HG03521 (cell line): ENCODE measurements at regions not wholly inside any gene's neighbourhood (a gene's known extent, or its start where the extent isn't known, plus 50 kb on each side); places are given as distances from the start of the nearest gene placed in this dataset.
"Not testable (repeated sequence)": the region's sequence is repeated elsewhere in the genome, so short reads cannot be mapped to it uniquely, and the experiment has no call there.

Experiments used
- ATAC-seq: cut with Tn5 transposase; IDR thresholded peaks from one replicate; pipeline ENCODE4 v1.9.1; 2021; ENCODE audit warnings: mild to moderate bottlenecking, moderate library complexity; ENCODE audit not compliant: unreplicated experiment

DNA sequence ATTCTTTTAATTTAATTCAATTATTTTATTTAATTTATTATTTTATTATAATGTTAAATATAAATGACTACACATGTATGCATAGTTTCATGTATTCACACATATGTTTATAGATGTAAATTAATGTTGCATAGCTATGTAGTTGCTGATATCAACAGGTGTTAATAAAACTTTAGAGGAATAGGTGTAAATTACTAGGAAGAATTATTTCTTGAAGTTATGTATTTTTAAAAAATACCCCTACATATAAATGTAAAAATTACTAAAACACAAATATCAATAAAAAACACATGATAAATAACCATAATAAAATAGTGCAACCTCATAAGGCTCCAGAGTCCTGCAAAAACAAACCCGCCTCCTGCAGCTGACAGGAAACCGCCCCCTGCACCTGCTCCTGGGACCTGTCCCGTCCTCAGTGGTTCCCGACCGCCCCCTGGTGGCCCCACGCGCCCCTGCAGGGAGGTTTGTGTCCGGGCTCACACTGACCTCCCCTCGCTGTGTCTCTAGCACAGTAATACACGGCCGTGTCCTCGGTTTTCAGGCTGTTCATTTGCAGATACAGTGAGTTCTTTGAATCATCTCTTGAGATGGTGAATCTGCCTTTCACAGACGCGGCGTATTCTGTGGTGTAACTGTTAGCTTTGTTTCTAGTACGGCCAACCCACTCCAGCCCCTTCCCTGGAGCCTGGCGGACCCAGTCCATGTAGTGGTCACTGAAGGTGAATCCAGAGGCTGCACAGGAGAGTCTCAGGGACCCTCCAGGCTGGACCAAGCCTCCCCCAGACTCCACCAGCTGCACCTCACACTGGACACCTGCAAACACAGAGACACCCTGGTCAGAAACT is 1264.0 kb downstream of the TMEM121 start:
- no peak for ATAC-seq

DNA sequence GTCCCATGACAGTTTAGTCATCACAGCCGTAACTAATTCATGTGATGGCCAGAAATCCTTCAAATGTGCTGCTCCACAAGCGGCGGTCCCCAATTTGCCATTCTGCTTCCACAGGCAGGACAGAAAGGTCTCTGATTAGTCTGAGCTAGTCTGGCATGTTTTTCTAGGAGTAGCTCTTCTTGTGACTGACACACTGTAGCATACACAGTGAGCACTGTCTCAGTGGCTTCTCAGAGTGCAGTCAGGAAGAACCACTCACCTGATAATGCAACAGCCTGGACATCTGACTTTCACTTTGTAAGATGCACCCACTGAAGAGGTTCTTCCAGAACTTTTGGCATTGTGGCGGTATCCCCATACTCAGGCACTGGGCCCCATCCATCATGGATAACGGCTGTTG is 1266.2 kb downstream of the TMEM121 start:
- no peak for ATAC-seq

DNA sequence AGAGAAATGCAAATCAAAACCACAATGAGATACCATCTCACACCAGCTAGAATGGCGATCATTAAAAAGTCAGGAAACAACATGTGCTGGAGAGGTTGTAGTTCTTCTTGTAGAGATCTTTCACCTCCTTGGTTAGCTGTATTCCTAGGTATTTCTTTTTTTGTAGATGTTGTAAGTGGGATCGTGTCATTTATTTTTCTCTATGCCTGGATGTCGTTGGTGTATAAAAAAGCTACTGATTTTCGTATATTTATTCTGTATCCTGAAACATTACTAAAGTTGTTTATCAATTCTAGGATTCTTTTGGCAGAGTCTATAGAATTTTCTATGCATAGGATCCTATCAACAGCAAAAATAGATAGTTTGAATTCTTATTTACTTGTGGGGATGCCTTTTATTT is 1271.8 kb downstream of the TMEM121 start:
- ATAC-seq = not testable (repeated sequence)

DNA sequence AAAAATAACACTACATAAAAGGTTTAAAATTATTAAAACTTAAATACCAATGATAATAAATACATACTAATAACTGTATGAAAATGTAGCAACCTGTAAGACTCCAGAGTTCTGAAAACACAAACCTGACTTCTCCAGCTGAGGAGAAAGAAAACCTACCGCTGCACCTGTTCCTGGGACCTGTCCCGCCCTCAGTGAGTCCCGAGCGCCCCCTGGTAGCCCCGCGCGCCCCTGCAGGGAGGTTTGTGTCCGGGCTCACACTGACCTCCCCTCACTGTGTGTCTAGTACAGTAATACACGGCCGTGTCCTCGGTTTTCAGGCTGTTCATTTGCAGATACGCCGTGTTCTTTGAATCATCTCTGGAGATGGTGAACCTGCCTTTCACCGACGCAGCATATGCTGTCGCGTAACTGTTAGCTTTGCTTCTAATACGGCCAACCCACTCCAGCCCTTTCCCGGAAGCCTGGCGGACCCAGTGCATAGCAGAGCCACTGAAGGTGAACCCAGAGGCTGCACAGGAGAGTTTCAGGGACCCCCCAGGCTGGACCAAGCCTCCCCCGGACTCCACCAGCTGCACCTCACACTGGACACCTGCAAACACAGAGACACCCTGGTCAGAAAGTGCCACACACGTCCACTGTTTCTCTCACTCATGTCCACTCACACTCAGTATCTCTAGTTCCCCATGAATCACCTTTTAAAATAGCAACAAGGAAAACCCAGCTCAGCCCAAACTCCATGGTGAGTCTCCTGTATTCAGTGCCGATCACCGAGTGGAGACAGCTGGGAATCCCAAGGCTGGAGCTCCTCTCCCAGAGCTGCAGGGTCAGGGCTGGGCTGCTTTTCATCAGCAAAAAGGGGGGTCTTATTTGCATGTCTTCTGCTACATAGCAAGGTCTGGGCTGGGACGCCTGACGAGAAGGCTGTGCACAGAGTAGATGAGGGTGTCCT is 1276.3 kb downstream of the TMEM121 start:
- ATAC-seq = no peak

DNA sequence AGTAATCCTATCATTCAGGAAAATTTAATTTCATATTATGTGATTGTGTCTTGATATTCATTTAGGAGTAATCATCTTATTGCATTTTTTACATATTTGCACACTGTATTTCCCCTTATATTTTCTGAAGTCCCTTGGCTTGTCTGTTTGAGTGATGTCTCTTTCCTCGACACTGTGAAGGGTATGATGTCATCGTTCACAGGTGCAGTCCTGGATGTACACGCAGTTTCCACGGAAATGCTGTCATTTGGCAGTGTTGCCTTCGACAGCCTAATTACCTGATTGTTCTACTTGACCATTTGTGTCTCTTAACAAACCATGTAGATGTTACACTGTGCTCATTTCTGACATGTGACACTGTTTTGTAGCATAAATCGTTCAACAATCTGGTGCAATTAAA is 1277.0 kb downstream of the TMEM121 start:
- no peak for ATAC-seq

DNA sequence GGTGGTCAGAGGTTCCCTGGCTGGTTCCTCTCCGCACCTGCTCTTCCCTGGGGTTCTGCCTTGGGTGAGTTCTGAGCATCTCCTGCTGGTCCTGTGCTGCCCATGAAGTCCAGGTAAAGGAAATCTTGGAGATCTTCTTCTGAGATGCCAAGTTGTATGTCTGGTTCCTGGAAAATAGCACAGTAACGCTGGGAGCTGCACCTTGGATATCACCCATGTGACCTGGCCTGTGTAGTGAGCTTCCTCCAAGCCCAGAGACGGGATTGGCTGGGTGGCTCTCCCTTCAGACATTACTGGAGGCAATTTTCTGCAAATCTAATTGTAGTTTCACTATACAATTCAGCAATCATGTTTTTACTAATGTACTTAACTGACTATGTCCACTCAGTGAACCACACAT is 1281.1 kb downstream of the TMEM121 start:
- ATAC-seq = no peak

DNA sequence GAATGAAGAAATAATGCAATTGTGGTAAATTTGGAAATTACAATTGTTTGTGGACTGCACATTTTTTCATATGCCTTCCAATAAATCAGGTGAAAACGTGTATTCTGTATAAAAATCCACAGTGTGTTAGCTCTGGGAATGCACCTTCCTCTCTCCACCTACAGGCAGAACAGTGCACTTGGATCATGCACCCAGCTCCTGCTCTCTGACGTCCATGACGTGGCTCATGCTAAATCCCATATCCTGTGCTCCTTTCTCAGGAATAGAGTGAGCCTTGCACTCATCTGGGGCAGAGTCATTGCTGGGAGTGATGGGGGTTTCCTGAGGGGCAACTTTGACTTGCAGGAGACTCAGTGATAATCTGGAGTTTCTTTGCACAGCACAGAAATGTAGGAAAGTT is 1282.1 kb downstream of the TMEM121 start:
- no peak for ATAC-seq

DNA sequence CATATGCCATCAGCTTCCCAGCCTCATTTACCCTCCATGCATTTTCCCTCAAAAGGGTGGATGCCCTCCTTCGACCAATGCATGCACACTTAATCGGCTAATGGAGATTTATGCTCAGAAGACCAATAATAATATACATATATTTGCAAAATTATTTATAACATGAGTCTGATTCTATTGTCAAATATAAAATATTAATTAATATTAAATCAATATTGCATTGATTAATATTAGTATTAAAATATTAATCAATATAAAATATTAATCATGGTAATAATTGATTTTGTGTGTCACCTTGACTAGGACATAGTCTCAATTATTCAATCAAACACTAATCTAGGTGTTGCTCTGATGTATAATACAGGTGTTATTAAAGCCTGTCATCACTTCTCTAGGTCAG is 1282.5 kb downstream of the TMEM121 start:
- no peak for ATAC-seq

DNA sequence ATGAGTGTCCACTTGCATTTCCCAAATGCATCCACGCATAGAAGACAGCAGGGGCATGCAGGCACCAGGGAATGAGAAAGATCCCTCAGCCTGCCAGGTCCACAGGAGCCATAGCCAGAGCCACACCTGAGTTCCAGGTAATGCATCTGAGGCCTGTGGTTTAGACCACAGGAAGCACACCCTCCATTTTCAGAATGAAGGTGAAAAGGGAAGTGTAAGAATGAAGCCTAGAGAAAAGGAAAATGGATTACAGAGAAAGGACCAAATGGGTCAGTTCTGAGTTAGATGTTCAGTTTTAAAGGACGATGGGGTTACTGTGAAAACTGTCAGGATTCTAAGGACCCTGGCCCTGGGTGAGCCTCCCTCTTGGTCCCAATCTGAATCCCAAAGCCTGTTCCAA is 1283.2 kb downstream of the TMEM121 start:
- ATAC-seq = no peak

DNA sequence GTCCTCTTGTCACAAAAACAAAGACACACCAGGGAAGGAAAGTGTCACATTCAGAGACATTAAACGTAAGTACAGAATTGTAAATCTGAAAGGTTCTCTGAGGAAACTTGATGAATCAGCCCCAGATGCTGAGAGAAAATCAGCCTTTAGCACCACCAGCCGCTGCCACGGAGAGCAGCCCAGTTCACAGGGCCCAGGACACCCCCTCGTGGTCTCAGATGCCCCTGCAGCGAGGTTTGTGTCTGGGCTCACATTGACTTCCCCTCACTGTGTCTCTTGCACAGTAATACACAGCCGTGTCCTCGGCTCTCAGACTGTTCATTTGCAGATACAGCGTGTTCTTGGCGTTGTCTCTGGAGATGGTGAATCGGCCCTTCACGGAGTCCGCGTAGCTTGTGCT is 1283.8 kb downstream of the TMEM121 start:
- not testable (repeated sequence) for ATAC-seq

DNA sequence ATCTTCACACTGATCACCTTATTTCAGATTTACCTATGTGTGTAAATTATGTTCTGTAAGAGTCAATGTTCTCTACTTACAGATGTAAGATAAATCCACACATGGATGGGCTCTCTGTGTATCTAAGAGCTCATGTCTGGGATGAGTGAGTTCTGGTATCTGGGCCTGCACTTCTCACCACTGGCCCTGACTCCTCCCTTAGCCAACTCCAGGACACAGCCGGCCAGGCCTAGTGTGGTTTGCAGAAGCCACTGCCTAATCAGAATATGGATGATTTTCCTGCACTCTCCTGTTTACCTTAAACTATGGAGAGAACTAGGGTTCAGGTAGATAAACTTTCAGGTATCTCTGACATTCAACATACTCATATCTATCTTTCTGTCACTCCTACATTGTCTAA is 1284.8 kb downstream of the TMEM121 start:
- ATAC-seq = no peak

DNA sequence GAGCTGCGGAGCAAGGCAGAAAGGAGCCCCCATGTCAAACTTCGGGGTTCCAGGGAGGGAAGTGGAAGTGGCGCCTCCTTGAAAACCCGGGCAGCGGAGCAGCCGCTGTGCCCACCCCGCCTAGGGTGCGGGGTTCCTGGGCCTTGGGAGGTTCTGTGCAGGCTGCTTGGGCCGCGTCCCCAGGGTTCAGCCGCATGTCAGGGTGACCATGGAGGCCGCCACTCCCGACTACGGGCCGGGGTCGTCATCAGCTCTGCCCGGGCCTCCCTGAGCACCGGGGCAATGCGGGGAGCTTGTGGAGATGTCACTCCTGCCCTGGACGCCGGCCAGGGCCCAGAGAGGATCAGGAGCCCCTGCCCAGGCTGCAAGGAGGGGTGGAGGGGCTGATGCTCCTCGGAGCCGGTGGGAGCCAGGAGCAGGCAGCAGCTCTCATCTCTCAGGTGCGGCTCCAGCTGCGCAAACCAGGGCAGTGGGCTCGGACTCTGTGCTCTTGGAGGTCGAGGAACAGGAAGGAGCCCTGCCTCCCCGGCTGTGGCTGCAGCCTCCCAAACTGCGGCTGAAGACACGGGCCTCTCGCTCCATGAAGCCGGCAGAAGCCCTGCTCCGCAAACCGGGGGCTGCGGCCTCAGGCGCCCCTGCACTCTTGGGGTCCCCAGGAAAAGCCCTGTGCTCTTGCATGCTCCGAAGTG is 1286.5 kb downstream of the TMEM121 start:
- no peak for ATAC-seq

DNA sequence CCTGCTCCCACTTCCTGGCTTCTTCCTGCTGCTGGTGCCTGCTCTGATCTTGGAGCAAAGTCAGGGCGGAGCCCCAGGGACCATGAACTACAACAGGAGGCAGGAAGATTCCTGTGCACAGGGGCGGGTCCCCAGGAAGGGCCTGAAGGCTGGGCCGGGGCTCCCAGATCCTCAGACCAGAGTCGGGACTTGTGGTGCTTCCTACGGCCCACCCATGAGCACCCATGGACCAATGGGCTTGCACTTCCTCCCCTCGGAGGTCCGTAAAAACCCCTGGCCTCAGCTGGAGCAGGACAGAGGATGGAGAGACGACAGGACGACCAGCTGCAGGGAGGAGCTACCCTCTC is 1287.1 kb downstream of the TMEM121 start:
- ATAC-seq = no peak

DNA sequence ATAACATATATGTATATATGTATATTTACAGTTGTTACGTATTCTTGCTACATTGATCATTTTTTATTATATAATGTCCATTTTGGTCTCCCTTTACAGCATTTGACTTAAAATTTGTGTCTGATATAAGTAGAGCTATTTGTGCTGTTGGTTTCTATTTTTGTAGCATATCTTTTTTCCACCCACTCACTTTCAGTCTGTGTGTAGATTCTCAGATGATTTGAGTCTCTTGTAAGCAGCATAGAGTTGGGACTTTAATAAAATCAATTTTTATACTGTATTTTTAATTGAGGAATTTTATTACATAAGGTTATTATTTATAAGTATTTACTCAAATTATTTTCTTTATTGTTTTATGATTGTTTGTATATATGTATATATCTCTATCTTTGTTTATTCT is 1293.7 kb downstream of the TMEM121 start:
- ATAC-seq = no peak

DNA sequence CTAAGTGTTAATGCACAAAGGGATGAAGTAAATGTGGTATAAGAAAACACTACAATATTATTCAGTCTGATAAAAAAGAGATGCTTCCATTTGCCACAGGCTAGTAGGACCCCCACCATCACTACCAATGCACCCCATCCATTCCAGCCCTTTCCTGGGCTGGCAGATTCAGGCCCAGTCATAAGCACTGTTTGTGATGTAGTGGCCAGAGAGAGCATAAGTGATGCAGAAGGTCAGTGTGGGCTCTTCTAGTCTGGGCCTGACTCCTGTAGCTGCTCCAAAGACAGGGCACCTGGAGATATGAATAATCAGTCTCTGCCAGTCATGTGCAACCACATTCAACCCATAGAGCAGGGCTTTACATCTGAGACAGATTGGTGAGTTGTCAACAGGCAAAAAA is 1294.7 kb downstream of the TMEM121 start:
- ATAC-seq = no peak

DNA sequence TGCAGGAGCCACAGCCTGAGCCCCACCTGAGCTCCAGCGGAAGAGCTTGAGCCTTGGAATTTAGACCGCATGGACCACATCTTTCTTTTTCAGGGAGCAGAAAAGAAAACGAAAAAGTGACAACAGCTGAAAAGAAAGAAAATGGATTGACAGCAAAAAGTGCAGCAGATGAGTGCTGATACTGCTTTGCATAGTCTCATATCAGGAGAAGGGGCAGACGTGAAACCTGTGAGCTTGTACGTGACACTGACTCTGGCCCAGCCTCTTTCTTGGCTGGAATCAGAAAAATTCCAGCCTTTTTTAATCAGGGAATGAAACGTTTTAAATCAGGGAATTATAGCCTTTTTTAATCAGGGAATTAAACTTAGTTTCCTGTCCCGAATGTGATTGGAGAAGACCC is 1296.5 kb downstream of the TMEM121 start:
- ATAC-seq = no peak

DNA sequence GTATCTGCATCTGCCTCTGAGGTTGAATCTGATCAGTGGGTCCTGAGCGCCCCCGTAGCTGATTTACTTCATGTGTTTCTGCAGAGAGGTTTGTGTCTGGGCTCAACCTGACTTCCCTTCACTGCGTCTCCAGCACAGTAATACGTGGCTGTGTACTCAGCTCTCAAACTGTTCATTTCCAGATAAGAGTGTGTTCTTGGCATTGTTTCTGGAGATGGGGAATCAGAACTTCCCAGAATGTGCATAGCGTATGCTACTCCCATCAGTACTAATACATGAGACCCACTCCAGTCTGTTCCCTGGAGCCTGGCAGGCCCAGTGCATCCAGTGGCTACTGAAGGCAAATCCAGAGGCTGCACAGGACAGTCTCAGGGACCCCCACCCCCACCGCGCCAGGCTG is 1297.2 kb downstream of the TMEM121 start:
- no peak for ATAC-seq

DNA sequence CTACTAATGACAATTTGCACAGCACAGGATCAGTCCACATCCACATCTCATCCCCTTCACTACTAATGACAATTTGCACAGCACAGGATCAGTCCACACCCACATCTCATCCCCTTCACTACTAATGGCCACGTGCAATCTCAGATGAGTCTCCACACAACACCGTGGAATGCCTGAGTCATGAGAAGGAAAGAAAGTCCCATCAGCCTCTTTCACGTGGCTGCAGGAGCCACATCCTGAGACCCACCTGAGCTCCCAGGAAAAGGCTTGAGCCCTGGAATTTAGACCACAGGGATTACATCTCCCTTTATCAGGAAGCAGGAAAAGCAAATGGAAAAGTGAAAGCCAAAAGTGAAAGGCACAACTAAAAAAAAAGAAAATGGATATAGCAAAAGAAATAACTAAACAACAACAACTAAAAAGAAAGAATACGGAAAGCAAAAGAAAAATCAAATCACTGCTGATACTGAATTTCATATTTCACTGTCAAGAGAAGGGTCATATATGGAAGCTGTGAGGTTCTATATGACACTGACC is 1300.5 kb downstream of the TMEM121 start:
- no peak for ATAC-seq

DNA sequence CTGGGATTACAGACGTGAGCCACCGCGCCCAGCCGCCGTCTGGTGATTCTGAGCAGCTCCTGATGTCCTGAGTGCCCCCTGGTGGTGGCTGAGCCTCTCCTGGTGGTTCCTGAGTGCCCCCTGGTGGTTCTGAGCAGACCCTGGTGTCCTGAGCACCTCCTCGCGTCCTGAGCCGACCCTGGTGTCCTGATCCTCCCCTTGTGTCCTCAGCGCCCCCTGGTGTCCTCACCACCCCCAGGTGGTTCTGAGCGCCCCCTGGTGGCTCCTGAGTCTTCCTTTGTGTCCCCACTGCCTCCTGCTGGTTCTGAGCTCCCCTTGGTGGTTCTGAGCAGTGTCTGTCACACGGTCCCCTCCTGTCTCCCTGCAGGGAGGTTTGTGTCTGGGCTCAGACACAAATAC is 1304.9 kb downstream of the TMEM121 start:
- peak; percentile 59 for ATAC-seq

DNA sequence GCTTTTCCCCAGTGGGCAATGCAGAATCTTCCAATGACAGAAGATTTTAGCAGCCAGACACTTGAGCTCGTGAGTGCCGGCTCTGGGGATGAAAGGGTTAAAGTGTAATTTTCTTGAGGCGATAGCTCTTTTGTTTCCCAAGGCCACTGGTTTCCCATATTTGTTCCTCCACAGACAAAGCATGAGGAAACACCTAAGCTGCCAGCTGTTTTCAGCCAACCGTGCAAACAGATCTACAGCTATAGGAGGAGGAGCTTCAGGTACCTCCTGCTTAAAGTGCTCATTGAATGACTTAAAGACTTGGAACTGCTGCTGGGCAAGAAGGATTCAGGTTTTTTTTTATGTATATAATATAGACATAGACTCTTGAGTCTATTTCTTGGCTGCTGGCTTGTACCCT is 1311.5 kb downstream of the TMEM121 start:
- no peak for ATAC-seq
